Sigmoid colon (tissue), 6 donors: ENCODE measurements at regions not wholly inside any gene's neighbourhood (a gene's known extent, or its start where the extent isn't known, plus 50 kb on each side); places are given as distances from the start of the nearest gene placed in this dataset.
A peak's percentile ranks its signal among the peaks of the same experiment; 100 is the strongest.

ENCODE experiments used
- DNase-seq: peaks from one replicate; pipeline ENCODE4 v3.0.0-alpha.2; 2019
- H3K27ac ChIP-seq, 4 donors: fragments of 200-600 bp; sonication (generic); one replicate each; pipeline ENCODE4 v1.5.1; 2016 to 2019; ENCODE audit warnings: mild to moderate bottlenecking in 1 of 4
- H3K27me3 ChIP-seq, 3 donors: fragments of 200-600 bp; sonication (generic); one replicate each; pipeline ENCODE4 v1.5.1; 2019; ENCODE audit warnings: mild to moderate bottlenecking in 1 of 3
- H3K36me3 ChIP-seq, 4 donors: fragments of 200-600 bp; sonication (generic); one replicate each; pipeline ENCODE4 v1.5.1; 2016 to 2019
- H3K4me1 ChIP-seq, 4 donors: fragments of 200-600 bp; sonication (generic); one replicate each; pipeline ENCODE4 v1.5.1; 2017 to 2019
- H3K4me3 ChIP-seq, 4 donors: fragments of 200-600 bp; sonication (generic); one replicate each; pipeline ENCODE4 v1.5.1; 2017 to 2019; ENCODE audit warnings: mild to moderate bottlenecking in 2 of 4, moderate library complexity in 1 of 4
- H3K9me3 ChIP-seq, 4 donors: fragments of 200-600 bp in 3 of 4; sonication (generic) in 3 of 4; one replicate each; pipeline versions ENCODE4 v1.5.1 to v1.6.1; 2013 to 2019
- CTCF ChIP-seq, 4 experiments: fragments of 450-650 bp in 3 of 4; fragments of 200-600 bp in 1 of 4; IDR thresholded peaks; one replicate each; pipeline ENCODE4 v1.5.1; 2016 to 2019; ENCODE audit warnings: antibody characterized with exemption in 4 of 4, mild to moderate bottlenecking in 3 of 4, moderate library complexity in 2 of 4
- EP300 ChIP-seq, 4 donors: sonication (generic); formaldehyde crosslinking; IDR thresholded peaks; one replicate each; pipeline ENCODE4 v1.6.1; 2017; ENCODE audit warnings: antibody characterized with exemption in 4 of 4
- POLR2A ChIP-seq, 2 donors: fragments of 450-650 bp; IDR thresholded peaks; one replicate each; pipeline ENCODE4 v1.6.1; 2016; ENCODE audit warnings: antibody characterized with exemption in 2 of 2, mild to moderate bottlenecking in 2 of 2, moderate library complexity in 2 of 2
- POLR2AphosphoS5 ChIP-seq, 4 donors: sonication (generic); formaldehyde crosslinking; IDR thresholded peaks; one replicate each; pipeline ENCODE4 v1.6.1; 2017; ENCODE audit warnings: antibody characterized with exemption in 4 of 4
- WGBS, 2 donors: extraction: QIAGEN DNeasy Blood & Tissue Kit; methylation state at CpG; one replicate each; pipeline ENCODE4 v1.1.7; 2013; 5-methylcytosine and 5-hydroxymethylcytosine counted together
- intact Hi-C: fragments of 100-400 bp; cut with DNase I; formaldehyde crosslinking; loops from one replicate; pipeline ENCODE4 v1.15.1; 2023
- donor health status: healthy with polysubstance abuse.
- donor health status: healthy.

GRCh38 chr15:93359060-93359408 lies 270.0 kb upstream of the RGMA start:
- Histone ChIP-seq H3K4me3 (no peak overlapping the region), H3K4me1 (peaks cover 0 to 39% (median 27%) of the 10 kb centered on the region in 4 donors), H3K27ac (peak overlapping the region in 3 of 4 donors; percentile 69 to 85 (median 84)), H3K36me3 (no peaks in the 10 kb centered on the region), H3K27me3 (no peaks in the 10 kb centered on the region), H3K9me3 (no peaks in the 10 kb centered on the region)
- DNase-seq = no peak
- intact Hi-C loops = loop anchor here (2.0 kb wide), 1 partner anchor 270 kb away; the partner anchor contains the start of gene RGMA
- no peak for TF ChIP-seq POLR2A (IDR thresholded peaks at IDR 0.05)
- TF ChIP-seq EP300 (IDR thresholded peaks at IDR 0.05) = no peak
- no peak for TF ChIP-seq CTCF (IDR thresholded peaks at IDR 0.05)
- no peak for TF ChIP-seq POLR2AphosphoS5 (IDR thresholded peaks at IDR 0.05)
- 82 to 91% methylated on average over 6 of the region's 6 CpGs for WGBS, 2 donors

GRCh38 chr15:93358166-93359059 lies 269.4 kb upstream of the RGMA start:
- H3K27ac ChIP-seq = peak overlapping the region in 3 of 4 donors; percentile 69 to 85 (median 84)
- H3K4me1 ChIP-seq = peaks cover 0 to 39% (median 27%) of the 10 kb centered on the region in 4 donors
- no peaks in the 10 kb centered on the region for H3K27me3 ChIP-seq
- H3K4me3 ChIP-seq = no peak overlapping the region
- no peak for DNase-seq
- H3K36me3 ChIP-seq = no peaks in the 10 kb centered on the region
- WGBS, 2 donors = 79 to 83% methylated on average over 19 of the region's 19 CpGs
- TF ChIP-seq POLR2AphosphoS5 (IDR thresholded peaks at IDR 0.05) = no peak
- TF ChIP-seq EP300 (IDR thresholded peaks at IDR 0.05) = no peak
- no peak for TF ChIP-seq POLR2A (IDR thresholded peaks at IDR 0.05)
- no peak for TF ChIP-seq CTCF (IDR thresholded peaks at IDR 0.05)
- intact Hi-C loops = loop anchor here (2.0 kb wide), 1 partner anchor 270 kb away; the partner anchor contains the start of gene RGMA
- H3K9me3 ChIP-seq = no peaks in the 10 kb centered on the region

- no peaks in the 10 kb centered on the region for H3K36me3 ChIP-seq
- no peaks in the 10 kb centered on the region for H3K27me3 ChIP-seq
- H3K4me3 ChIP-seq = no peak overlapping the region
- 70 to 82% methylated on average over 7 of the region's 7 CpGs for WGBS, 2 donors
- DNase-seq = peak; percentile 4
- H3K27ac ChIP-seq = no peak overlapping the region
- H3K9me3 ChIP-seq = no peaks in the 10 kb centered on the region
- H3K4me1 ChIP-seq = no peaks in the 10 kb centered on the region
- TF ChIP-seq POLR2A (IDR thresholded peaks at IDR 0.05) (no peak), EP300 (IDR thresholded peaks at IDR 0.05) (no peak), CTCF (IDR thresholded peaks at IDR 0.05) (no peak), POLR2AphosphoS5 (IDR thresholded peaks at IDR 0.05) (no peak)
- intact Hi-C loops = no loop called here
Observed at GRCh38 chr15:93348711-93349545, 259.9 kb upstream of the RGMA start.

- intact Hi-C loops = no loop called here
- peak; percentile 5 for DNase-seq
Observed at GRCh38 chr15:93347986-93348385, 259.0 kb upstream of the RGMA start.

More at GRCh38 chr15:93347986-93348385, 259.0 kb upstream of the RGMA start:
- no peaks in the 10 kb centered on the region for H3K9me3 ChIP-seq
- H3K4me3 ChIP-seq = no peak overlapping the region
- no peaks in the 10 kb centered on the region for H3K27me3 ChIP-seq
- 60 to 70% methylated on average over 1 of the region's 1 CpG for WGBS, 2 donors
- H3K4me1 ChIP-seq = no peaks in the 10 kb centered on the region
- H3K36me3 ChIP-seq = no peaks in the 10 kb centered on the region
- no peak overlapping the region for H3K27ac ChIP-seq
- TF ChIP-seq POLR2A (IDR thresholded peaks at IDR 0.05) (no peak), CTCF (IDR thresholded peaks at IDR 0.05) (no peak), EP300 (IDR thresholded peaks at IDR 0.05) (no peak), POLR2AphosphoS5 (IDR thresholded peaks at IDR 0.05) (no peak)
